ENCODE measurements at regions not wholly inside any gene's neighbourhood (a gene's known extent, or its start where the extent isn't known, plus 50 kb on each side); places are given as distances from the start of the nearest gene placed in this dataset.

GRCh38 chr5:173450188-173450587 lies 122.0 kb upstream of the STC2 start:
- H3K27ac ChIP-seq (ENCODE audit: low read depth, low read length): no peak overlapping the region
- H2BK5ac ChIP-seq (ENCODE audit: low read depth, low read length): no peak overlapping the region
- no peaks in the 10 kb centered on the region for H3K4me1 ChIP-seq (replicated peaks in 1 of 4; ENCODE audit: control insufficient read depth in 3 of 4, insufficient read depth in 4 of 4, low read length in 3 of 4)
- no peak overlapping the region for H2BK12ac ChIP-seq (ENCODE audit: low read depth, low read length)
- FAIRE-seq (no peak), DNase-seq (ENCODE audit: low read depth in 1 of 2, low spot score in 2 of 2) (no peak)
- H4K91ac ChIP-seq (replicated peaks; ENCODE audit: insufficient read length, low read length): no peak overlapping the region
- no peak overlapping the region for H3K4me2 ChIP-seq (ENCODE audit: insufficient read depth in 1 of 2, low read depth in 2 of 2, low read length in 2 of 2)
- H3K27me3 ChIP-seq (replicated peaks in 1 of 4; ENCODE audit: control insufficient read depth in 3 of 4, extremely low read depth in 1 of 4, insufficient read depth in 3 of 4, low read length in 3 of 4): peaks cover 0 to under 1% (median 0%) of the 10 kb centered on the region in 4 experiments; a peak in 2 of 7 replicates
- H2AFZ ChIP-seq (ENCODE audit: low read length): no peak overlapping the region
- ChIA-PET CTCF (ENCODE audit: partially characterized antibody) (interaction anchor here (0.6 to 4.0 kb wide), 21 partner anchors 11 to 867 kb away, joined by 3 to 31 read pairs (median 7); no protein-coding TSS in a partner anchor), POLR2A (ENCODE audit: partially characterized antibody) (no interaction called here)
- H4K5ac ChIP-seq (ENCODE audit: insufficient read length, low read depth, low read length): no peak overlapping the region
- H3K23ac ChIP-seq (ENCODE audit: insufficient read length): no peak overlapping the region
- H3K4ac ChIP-seq (replicated peaks; ENCODE audit: insufficient read length, low read depth, low read length): no peak overlapping the region
- H4K8ac ChIP-seq (ENCODE audit: extremely low read depth, insufficient read depth, low read length): no peak overlapping the region
- no peaks in the 10 kb centered on the region for H3K79me2 ChIP-seq (ENCODE audit: control insufficient read depth in 1 of 2, insufficient read depth in 2 of 2, low read length in 2 of 2)
- H3K56ac ChIP-seq (replicated peaks; ENCODE audit: insufficient read length, low read depth, low read length): no peak overlapping the region
- H3K36me3 ChIP-seq (ENCODE audit: control insufficient read depth in 2 of 4, insufficient read depth in 4 of 4, low read length in 3 of 4): no peaks in the 10 kb centered on the region
- H4K20me1 ChIP-seq (replicated peaks in 1 of 2; ENCODE audit: control insufficient read depth in 1 of 2, insufficient read depth in 2 of 2, low read length in 2 of 2): no peaks in the 10 kb centered on the region
- no peaks in the 10 kb centered on the region for H3K23me2 ChIP-seq (ENCODE audit: low read depth, low read length)
- WGBS, 2 experiments (ENCODE audit: extremely low coverage in 1 of 2, insufficient coverage in 1 of 2, insufficient read length in 1 of 2, insufficient replicate concordance in 2 of 2, low coverage in 1 of 2, low lambda C conversion rate in 2 of 2, missing lambda C conversion rate in 1 of 2): 90% methylated on average over 7 of the region's 7 CpGs; no CpG with 5 or more reads in 1 of the 2 experiments
- no peak overlapping the region for H2BK120ac ChIP-seq (replicated peaks; ENCODE audit: low read depth, low read length)
- H2AK5ac ChIP-seq (ENCODE audit: low read depth, low read length): no peak overlapping the region
- H2BK15ac ChIP-seq (ENCODE audit: low read length): no peak overlapping the region
- peaks cover 0 to 4% of the 10 kb centered on the region in 2 experiments; a peak in 1 of 4 replicates for H3K9me3 ChIP-seq (ENCODE audit: insufficient read depth in 2 of 2, low read depth in 1 of 2, low read length in 1 of 2)
- no peak overlapping the region for H3K4me3 ChIP-seq (ENCODE audit: extremely low read depth in 1 of 4, insufficient read depth in 2 of 4, low read depth in 3 of 4, low read length in 4 of 4)
- H2BK20ac ChIP-seq (ENCODE audit: low read length): no peak overlapping the region
- no peak overlapping the region for H3K9ac ChIP-seq (replicated peaks in 1 of 4; ENCODE audit: extremely low read depth in 1 of 4, low read depth in 3 of 4, low read length in 3 of 4)
- no peak overlapping the region for H3K18ac ChIP-seq (ENCODE audit: extremely low read depth, low read length)
- H3K14ac ChIP-seq (ENCODE audit: insufficient read length): no peak overlapping the region
- no peaks in the 10 kb centered on the region for H3K79me1 ChIP-seq (ENCODE audit: low read depth, low read length)
- TF ChIP-seq GTF2F1 (IDR thresholded peaks at IDR 0.05; ENCODE audit: borderline replicate concordance, low read depth, low read length) (no peak), USF2 (IDR thresholded peaks at IDR 0.05; ENCODE audit: low read length) (no peak), ZNF274 (IDR thresholded peaks at IDR 0.05; ENCODE audit: borderline replicate concordance, extremely low read depth, low read length) (no peak), CTCF (IDR thresholded peaks at IDR 0.05; ENCODE audit: control extremely low read depth in 1 of 3, insufficient read depth in 1 of 3, low read depth in 1 of 3, low read length in 3 of 3) (no peak), NRF1 (IDR thresholded peaks at IDR 0.05; ENCODE audit: low read depth, low read length) (no peak), RBBP5 (IDR thresholded peaks at IDR 0.05; ENCODE audit: borderline replicate concordance, low read depth, low read length) (no peak), HDAC6 (IDR thresholded peaks at IDR 0.05; ENCODE audit: low read depth, low read length) (no peak)
- TF ChIP-seq, protein P1, sequence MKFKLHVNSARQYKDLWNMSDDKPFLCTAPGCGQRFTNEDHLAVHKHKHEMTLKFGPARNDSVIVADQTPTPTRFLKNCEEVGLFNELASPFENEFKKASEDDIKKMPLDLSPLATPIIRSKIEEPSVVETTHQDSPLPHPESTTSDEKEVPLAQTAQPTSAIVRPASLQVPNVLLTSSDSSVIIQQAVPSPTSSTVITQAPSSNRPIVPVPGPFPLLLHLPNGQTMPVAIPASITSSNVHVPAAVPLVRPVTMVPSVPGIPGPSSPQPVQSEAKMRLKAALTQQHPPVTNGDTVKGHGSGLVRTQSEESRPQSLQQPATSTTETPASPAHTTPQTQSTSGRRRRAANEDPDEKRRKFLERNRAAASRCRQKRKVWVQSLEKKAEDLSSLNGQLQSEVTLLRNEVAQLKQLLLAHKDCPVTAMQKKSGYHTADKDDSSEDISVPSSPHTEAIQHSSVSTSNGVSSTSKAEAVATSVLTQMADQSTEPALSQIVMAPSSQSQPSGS (IDR thresholded peaks at IDR 0.05; ENCODE audit: low read length): no peak

Data from H1 (cell line).